ENCODE measurements at regions not wholly inside any gene's neighbourhood (a gene's known extent, or its start where the extent isn't known, plus 50 kb on each side); places are given as distances from the start of the nearest gene placed in this dataset.

- Mint-ChIP-seq H3K27ac (no peak overlapping the region), H3K27me3 (ENCODE audit: low read depth, poor library complexity) (no peaks in the 10 kb centered on the region), H3K9me3 (no peaks in the 10 kb centered on the region), H3K36me3 (ENCODE audit: low read depth) (no peaks in the 10 kb centered on the region), H3K4me3 (no peak overlapping the region), H3K4me1 (peaks cover 6% of the 10 kb centered on the region)
- TF ChIP-seq CTCF (IDR thresholded peaks at IDR 0.05): no peak
- no peak for DNase-seq
These were observed 471.7 kb upstream of the GHITM start for GRCh38 chr10:83667594-83667993.

GRCh38 chr10:83673316-83673715, 466.0 kb upstream of the GHITM start:
- Mint-ChIP-seq H3K4me3 (no peak overlapping the region), H3K4me1 (peaks cover 6% of the 10 kb centered on the region), H3K27me3 (ENCODE audit: low read depth, poor library complexity) (no peaks in the 10 kb centered on the region), H3K9me3 (no peaks in the 10 kb centered on the region), H3K36me3 (ENCODE audit: low read depth) (no peaks in the 10 kb centered on the region), H3K27ac (no peak overlapping the region)
- no peak for TF ChIP-seq CTCF (IDR thresholded peaks at IDR 0.05)
- DNase-seq: no peak

GRCh38 chr10:83677795-83678194, 461.5 kb upstream of the GHITM start:
- Mint-ChIP-seq H3K27me3 (ENCODE audit: low read depth, poor library complexity) (no peaks in the 10 kb centered on the region), H3K4me1 (peaks cover 8% of the 10 kb centered on the region), H3K36me3 (ENCODE audit: low read depth) (no peaks in the 10 kb centered on the region), H3K27ac (no peak overlapping the region), H3K9me3 (no peaks in the 10 kb centered on the region), H3K4me3 (no peak overlapping the region)
- TF ChIP-seq CTCF (IDR thresholded peaks at IDR 0.05): no peak
- DNase-seq: no peak

GRCh38 chr10:83678850-83679249, 460.5 kb upstream of the GHITM start:
- no peaks in the 10 kb centered on the region for H3K27me3 Mint-ChIP-seq (ENCODE audit: low read depth, poor library complexity)
- no peaks in the 10 kb centered on the region for H3K9me3 Mint-ChIP-seq
- no peak overlapping the region for H3K4me3 Mint-ChIP-seq
- TF ChIP-seq CTCF (IDR thresholded peaks at IDR 0.05): no peak
- H3K4me1 Mint-ChIP-seq: peaks cover 8% of the 10 kb centered on the region
- no peak overlapping the region for H3K27ac Mint-ChIP-seq
- no peak for DNase-seq
- no peaks in the 10 kb centered on the region for H3K36me3 Mint-ChIP-seq (ENCODE audit: low read depth)

- Mint-ChIP-seq H3K4me3 (no peak overlapping the region), H3K27me3 (ENCODE audit: low read depth, poor library complexity) (no peaks in the 10 kb centered on the region), H3K27ac (no peak overlapping the region), H3K9me3 (no peaks in the 10 kb centered on the region), H3K4me1 (peaks cover 8% of the 10 kb centered on the region), H3K36me3 (ENCODE audit: low read depth) (no peaks in the 10 kb centered on the region)
- DNase-seq: no peak
- no peak for TF ChIP-seq CTCF (IDR thresholded peaks at IDR 0.05)
These were observed 458.8 kb upstream of the GHITM start for GRCh38 chr10:83680470-83680891.

- Mint-ChIP-seq H3K36me3 (ENCODE audit: low read depth) (no peaks in the 10 kb centered on the region), H3K4me1 (peaks cover 8% of the 10 kb centered on the region), H3K9me3 (no peaks in the 10 kb centered on the region), H3K27me3 (ENCODE audit: low read depth, poor library complexity) (no peaks in the 10 kb centered on the region), H3K27ac (no peak overlapping the region), H3K4me3 (no peak overlapping the region)
- TF ChIP-seq CTCF (IDR thresholded peaks at IDR 0.05): no peak
- DNase-seq: no peak
These were observed 456.9 kb upstream of the GHITM start for GRCh38 chr10:83682414-83682813.
